SK-N-SH (cell line): ENCODE measurements at regions not wholly inside any gene's neighbourhood (a gene's known extent, or its start where the extent isn't known, plus 50 kb on each side); places are given as distances from the start of the nearest gene placed in this dataset.

Experiments used
- CTCF ChIA-PET: fragments of 300-600, 350-600 bp; formaldehyde crosslinking; extraction: SDS; loops from one replicate; lab custom pipeline; 2021; lab: Yijun Ruan, JAX
- POLR2A ChIA-PET: fragments of 350-600 bp; sonication (Branson Sonifier 250); formaldehyde crosslinking; extraction: SDS; loops from one replicate; lab custom pipeline; 2020; ENCODE audit warnings: antibody characterized with exemption, inconsistent platforms; lab: Yijun Ruan, JAX
- DNase-seq: peaks from one replicate; pipeline ENCODE4 v3.0.0; 2012
- H2AFZ ChIP-seq: fragments of 200-600 bp; sonication (generic); 2 replicates; pipeline ENCODE4 v1.8.1; 2016; ENCODE audit warnings: antibody characterized with exemption, mild to moderate bottlenecking, low read depth
- H3F3A ChIP-seq: fragments of 200-600 bp; sonication (generic); replicated peaks from 2 replicates; pipeline ENCODE3; 2016; ENCODE audit warnings: antibody characterized with exemption, mild to moderate bottlenecking; ENCODE audit not compliant: insufficient read depth
- H3K27ac ChIP-seq, 2 experiments: fragments of 200-500 bp in 1 of 2; fragments of 200-600 bp in 1 of 2; sonication (Bioruptor generic) in 1 of 2; sonication (generic), shearing (Covaris generic) in 1 of 2; 2 replicates each; pipeline versions ENCODE4 v1.5.1 to v1.6.1; 2014 to 2016; ENCODE audit warnings: low read depth in 2 of 2, inconsistent platforms in 1 of 2, low read length in 1 of 2, mild to moderate bottlenecking in 1 of 2, mixed read lengths in 1 of 2
- H3K27me3 ChIP-seq: fragments of 200-600 bp; sonication (generic), shearing (Covaris generic); 2 replicates; pipeline ENCODE4 v1.6.1; 2016; ENCODE audit warnings: mixed run types; ENCODE audit not compliant: insufficient read depth
- H3K36me3 ChIP-seq, 2 experiments: fragments of 200-500 bp in 1 of 2; fragments of 200-600 bp in 1 of 2; sonication (Bioruptor generic) in 1 of 2; sonication (generic) in 1 of 2; replicated peaks in 1 of 2; 2 replicates each; pipeline versions ENCODE3 to v1.5.1; 2014 to 2016; ENCODE audit warnings: low read length in 1 of 2, mild to moderate bottlenecking in 1 of 2; ENCODE audit not compliant: insufficient read depth in 2 of 2, control insufficient read depth in 1 of 2
- H3K4me1 ChIP-seq, 2 experiments: fragments of 200-500 bp in 1 of 2; fragments of 200-600 bp in 1 of 2; sonication (Bioruptor generic) in 1 of 2; sonication (generic), shearing (Covaris generic) in 1 of 2; 2 replicates each; pipeline versions ENCODE4 v1.5.1 to v1.6.1; 2014 to 2016; ENCODE audit warnings: low read depth in 1 of 2, low read length in 1 of 2, mixed run types in 1 of 2; ENCODE audit not compliant: insufficient read depth in 2 of 2, control insufficient read depth in 1 of 2
- H3K4me2 ChIP-seq: fragments of 200-600 bp; sonication (generic), shearing (Covaris generic); 2 replicates; pipeline ENCODE4 v1.6.1; 2017; ENCODE audit warnings: mixed run types
- H3K4me3 ChIP-seq, 2 experiments: fragments of 200-500 bp in 1 of 2; fragments of 200-600 bp in 1 of 2; sonication (Bioruptor generic) in 1 of 2; sonication (generic), shearing (Covaris generic) in 1 of 2; 2 replicates each; pipeline versions ENCODE4 v1.5.1 to v1.8.1; 2014 to 2016; ENCODE audit warnings: low read depth in 2 of 2, inconsistent platforms in 1 of 2, low read length in 1 of 2, mild to moderate bottlenecking in 1 of 2, mixed read lengths in 1 of 2, moderate library complexity in 1 of 2
- H3K79me2 ChIP-seq: fragments of 200-600 bp; sonication (generic); 2 replicates; pipeline ENCODE4 v1.8.1; 2017; ENCODE audit warnings: mild to moderate bottlenecking; ENCODE audit not compliant: insufficient read depth
- H3K9ac ChIP-seq: fragments of 200-600 bp; sonication (generic); 2 replicates; pipeline ENCODE4 v1.6.1; 2017; ENCODE audit warnings: mixed run types
- H3K9me2 ChIP-seq: fragments of 200-600 bp; sonication (generic); 2 replicates; pipeline ENCODE4 v1.6.1; 2017; ENCODE audit warnings: mixed run types
- H3K9me3 ChIP-seq: fragments of 200-600 bp; sonication (generic); 2 replicates; pipeline ENCODE4 v1.6.1; 2017; ENCODE audit warnings: mixed run types, mild to moderate bottlenecking, moderate library complexity
- H4K20me1 ChIP-seq: fragments of 200-600 bp; sonication (generic); 2 replicates; pipeline ENCODE4 v1.6.1; 2017; ENCODE audit warnings: mild to moderate bottlenecking, mixed run types; ENCODE audit not compliant: insufficient read depth
- CHD2 ChIP-seq: fragments of 150-350 bp; IDR thresholded peaks from 2 replicates; pipeline ENCODE4 v1.6.1; 2018; ENCODE audit warnings: low read length; ENCODE audit not compliant: partially characterized antibody
- ELF1 ChIP-seq: IDR thresholded peaks from 2 replicates; pipeline ENCODE4 v1.4.0; 2012
- EP300 ChIP-seq, 2 experiments: IDR thresholded peaks; 2 replicates each; pipeline versions ENCODE4 v1.4.0 to v1.6.1; 2012; ENCODE audit warnings: borderline replicate concordance in 1 of 2, low read depth in 1 of 2, low read length in 1 of 2
- EZH2phosphoT487 ChIP-seq: fragments of 200-600 bp; sonication (generic); IDR thresholded peaks from 2 replicates; pipeline ENCODE4 v1.6.1; 2017; ENCODE audit warnings: low read depth, mixed run types, mild to moderate bottlenecking, antibody characterized with exemption, moderate library complexity, borderline replicate concordance
- GABPA ChIP-seq: IDR thresholded peaks from 2 replicates; pipeline ENCODE4 v1.4.0; 2012; ENCODE audit warnings: low read depth, mild to moderate bottlenecking
- GATA2 ChIP-seq: sonication (generic); formaldehyde crosslinking; IDR thresholded peaks from 2 replicates; pipeline ENCODE4 v1.5.0; 2020; ENCODE audit warnings: mild to moderate bottlenecking, missing genetic modification reagents
- MEF2A ChIP-seq: IDR thresholded peaks from 2 replicates; pipeline ENCODE4 v1.4.0; 2012; ENCODE audit warnings: low read depth, borderline replicate concordance
- MXI1 ChIP-seq: IDR thresholded peaks from 2 replicates; pipeline ENCODE4 v1.6.1; 2012; ENCODE audit warnings: mild to moderate bottlenecking, low read depth, low read length, improper control_type of control experiment
- NFIC ChIP-seq: IDR thresholded peaks from 2 replicates; pipeline ENCODE4 v1.4.0; 2012; ENCODE audit warnings: borderline replicate concordance
- NRF1 ChIP-seq: IDR thresholded peaks from 2 replicates; pipeline ENCODE4 v1.6.1; 2012; ENCODE audit warnings: low read depth, mild to moderate bottlenecking, low read length
- POLR2AphosphoS5 ChIP-seq: IDR thresholded peaks from 2 replicates; pipeline ENCODE4 v1.6.1; 2012; ENCODE audit warnings: low read depth, low read length
- RAD21 ChIP-seq: IDR thresholded peaks from 2 replicates; pipeline ENCODE4 v1.6.1; 2012; ENCODE audit warnings: mild to moderate bottlenecking, low read length
- RFX5 ChIP-seq: IDR thresholded peaks from 2 replicates; pipeline ENCODE4 v1.6.1; 2012; ENCODE audit warnings: mild to moderate bottlenecking, improper control_type of control experiment, low read length
- TEAD4 ChIP-seq: IDR thresholded peaks from 2 replicates; pipeline ENCODE4 v1.4.0; 2012; ENCODE audit warnings: mild to moderate bottlenecking, borderline replicate concordance; ENCODE audit not compliant: insufficient read depth
- YY1 ChIP-seq: IDR thresholded peaks from 2 replicates; pipeline ENCODE4 v1.4.0; 2012; ENCODE audit warnings: low read depth, mild to moderate bottlenecking
- WGBS: methylation state at CpG from one replicate; pipeline ENCODE4 v1.1.6; 2017; ENCODE audit warnings: low lambda C conversion rate; 5-methylcytosine and 5-hydroxymethylcytosine counted together
- TF ChIP-seq, protein P1 (sequence below): IDR thresholded peaks from 2 replicates; pipeline ENCODE4 v1.4.0; 2012; ENCODE audit warnings: low read depth
- TF ChIP-seq, protein P2 (sequence below): IDR thresholded peaks from 2 replicates; pipeline ENCODE4 v1.6.1; 2012; ENCODE audit warnings: mild to moderate bottlenecking, low read depth, low read length, moderate library complexity
- TF ChIP-seq, protein P3 (sequence below): fragments of 150-350 bp; IDR thresholded peaks from 2 replicates; pipeline ENCODE4 v1.6.1; 2016; ENCODE audit warnings: mild to moderate bottlenecking, low read depth, low read length
- TF ChIP-seq, protein P4 (sequence below): fragments of 150-350 bp; IDR thresholded peaks from 2 replicates; pipeline ENCODE4 v1.6.1; 2017; ENCODE audit warnings: antibody characterized with exemption, low read length, low read depth, borderline replicate concordance

DNA sequence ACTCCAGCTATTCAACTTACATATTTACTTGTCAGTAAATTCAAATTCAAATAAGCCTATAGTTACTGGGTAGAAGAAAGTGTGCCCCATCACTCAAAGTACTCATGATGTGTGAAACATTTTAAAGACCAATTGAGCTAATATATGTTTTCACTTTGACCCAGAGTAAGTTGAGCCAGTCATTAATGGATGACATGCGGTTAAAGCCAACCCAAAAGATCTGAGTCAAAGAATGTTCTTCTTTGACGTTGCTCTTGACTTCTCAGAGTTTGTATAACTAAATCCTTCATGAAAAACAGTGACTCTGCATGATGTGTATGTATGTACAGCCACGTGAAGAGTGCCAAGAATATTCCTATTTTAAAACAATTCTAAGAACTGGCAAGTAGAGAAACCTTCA lies 237.4 kb downstream of the NR2F1-AS1 start:
- H3K27me3 ChIP-seq = no peaks in the 10 kb centered on the region
- no peak for TF ChIP-seq POLR2AphosphoS5
- TF ChIP-seq GABPA = no peak
- TF ChIP-seq GATA2 = no peak
- TF ChIP-seq, protein P1, sequence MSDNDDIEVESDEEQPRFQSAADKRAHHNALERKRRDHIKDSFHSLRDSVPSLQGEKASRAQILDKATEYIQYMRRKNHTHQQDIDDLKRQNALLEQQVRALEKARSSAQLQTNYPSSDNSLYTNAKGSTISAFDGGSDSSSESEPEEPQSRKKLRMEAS = no peak
- TF ChIP-seq, protein P2, sequence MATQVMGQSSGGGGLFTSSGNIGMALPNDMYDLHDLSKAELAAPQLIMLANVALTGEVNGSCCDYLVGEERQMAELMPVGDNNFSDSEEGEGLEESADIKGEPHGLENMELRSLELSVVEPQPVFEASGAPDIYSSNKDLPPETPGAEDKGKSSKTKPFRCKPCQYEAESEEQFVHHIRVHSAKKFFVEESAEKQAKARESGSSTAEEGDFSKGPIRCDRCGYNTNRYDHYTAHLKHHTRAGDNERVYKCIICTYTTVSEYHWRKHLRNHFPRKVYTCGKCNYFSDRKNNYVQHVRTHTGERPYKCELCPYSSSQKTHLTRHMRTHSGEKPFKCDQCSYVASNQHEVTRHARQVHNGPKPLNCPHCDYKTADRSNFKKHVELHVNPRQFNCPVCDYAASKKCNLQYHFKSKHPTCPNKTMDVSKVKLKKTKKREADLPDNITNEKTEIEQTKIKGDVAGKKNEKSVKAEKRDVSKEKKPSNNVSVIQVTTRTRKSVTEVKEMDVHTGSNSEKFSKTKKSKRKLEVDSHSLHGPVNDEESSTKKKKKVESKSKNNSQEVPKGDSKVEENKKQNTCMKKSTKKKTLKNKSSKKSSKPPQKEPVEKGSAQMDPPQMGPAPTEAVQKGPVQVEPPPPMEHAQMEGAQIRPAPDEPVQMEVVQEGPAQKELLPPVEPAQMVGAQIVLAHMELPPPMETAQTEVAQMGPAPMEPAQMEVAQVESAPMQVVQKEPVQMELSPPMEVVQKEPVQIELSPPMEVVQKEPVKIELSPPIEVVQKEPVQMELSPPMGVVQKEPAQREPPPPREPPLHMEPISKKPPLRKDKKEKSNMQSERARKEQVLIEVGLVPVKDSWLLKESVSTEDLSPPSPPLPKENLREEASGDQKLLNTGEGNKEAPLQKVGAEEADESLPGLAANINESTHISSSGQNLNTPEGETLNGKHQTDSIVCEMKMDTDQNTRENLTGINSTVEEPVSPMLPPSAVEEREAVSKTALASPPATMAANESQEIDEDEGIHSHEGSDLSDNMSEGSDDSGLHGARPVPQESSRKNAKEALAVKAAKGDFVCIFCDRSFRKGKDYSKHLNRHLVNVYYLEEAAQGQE = no peak
- no peak for TF ChIP-seq RAD21
- TF ChIP-seq, protein P3, sequence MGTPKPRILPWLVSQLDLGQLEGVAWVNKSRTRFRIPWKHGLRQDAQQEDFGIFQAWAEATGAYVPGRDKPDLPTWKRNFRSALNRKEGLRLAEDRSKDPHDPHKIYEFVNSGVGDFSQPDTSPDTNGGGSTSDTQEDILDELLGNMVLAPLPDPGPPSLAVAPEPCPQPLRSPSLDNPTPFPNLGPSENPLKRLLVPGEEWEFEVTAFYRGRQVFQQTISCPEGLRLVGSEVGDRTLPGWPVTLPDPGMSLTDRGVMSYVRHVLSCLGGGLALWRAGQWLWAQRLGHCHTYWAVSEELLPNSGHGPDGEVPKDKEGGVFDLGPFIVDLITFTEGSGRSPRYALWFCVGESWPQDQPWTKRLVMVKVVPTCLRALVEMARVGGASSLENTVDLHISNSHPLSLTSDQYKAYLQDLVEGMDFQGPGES = no peak
- no peak for TF ChIP-seq RFX5
- no peak for TF ChIP-seq ELF1
- no peak for TF ChIP-seq NFIC
- TF ChIP-seq NRF1 = no peak
- TF ChIP-seq CHD2 = no peak
- TF ChIP-seq EP300 (IDR thresholded peaks at IDR 0.05; ENCODE audit: borderline replicate concordance in 1 of 2, low read depth in 1 of 2, low read length in 1 of 2) = no peak
- no peak for TF ChIP-seq MEF2A
- TF ChIP-seq TEAD4 = no peak
- no peak for TF ChIP-seq MXI1
- no peak for TF ChIP-seq EZH2phosphoT487
- TF ChIP-seq, protein P4, sequence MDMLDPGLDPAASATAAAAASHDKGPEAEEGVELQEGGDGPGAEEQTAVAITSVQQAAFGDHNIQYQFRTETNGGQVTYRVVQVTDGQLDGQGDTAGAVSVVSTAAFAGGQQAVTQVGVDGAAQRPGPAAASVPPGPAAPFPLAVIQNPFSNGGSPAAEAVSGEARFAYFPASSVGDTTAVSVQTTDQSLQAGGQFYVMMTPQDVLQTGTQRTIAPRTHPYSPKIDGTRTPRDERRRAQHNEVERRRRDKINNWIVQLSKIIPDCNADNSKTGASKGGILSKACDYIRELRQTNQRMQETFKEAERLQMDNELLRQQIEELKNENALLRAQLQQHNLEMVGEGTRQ = no peak
- no peak for TF ChIP-seq YY1
- CTCF ChIA-PET = interaction anchor here (0.9 kb wide), 1 partner anchor 458 kb away, joined by 3 read pairs; no protein-coding TSS in a partner anchor
- 72% methylated on average over 3 of the region's 3 CpGs for WGBS
- H3K79me2 ChIP-seq = no peaks in the 10 kb centered on the region
- H3K9ac ChIP-seq = no peak overlapping the region
- H3K4me3 ChIP-seq = no peak overlapping the region
- H3K9me3 ChIP-seq = no peaks in the 10 kb centered on the region
- no peak for DNase-seq
- H3K9me2 ChIP-seq = no peaks in the 10 kb centered on the region
- H3F3A ChIP-seq = no peaks in the 10 kb centered on the region
- H3K4me1 ChIP-seq = peaks cover 0 to 10% of the 10 kb centered on the region in 2 experiments; a peak in 1 of 4 replicates
- no peak overlapping the region for H2AFZ ChIP-seq
- H3K36me3 ChIP-seq = no peaks in the 10 kb centered on the region
- H3K4me2 ChIP-seq = no peak overlapping the region
- H3K27ac ChIP-seq = no peak overlapping the region
- POLR2A ChIA-PET = no interaction called here
- H4K20me1 ChIP-seq = no peaks in the 10 kb centered on the region
